Fibroblast of skin of left quadriceps (primary cell): ENCODE measurements at regions not wholly inside any gene's neighbourhood (a gene's known extent, or its start where the extent isn't known, plus 50 kb on each side); places are given as distances from the start of the nearest gene placed in this dataset.
"Not testable (repeated sequence)": the region's sequence is repeated elsewhere in the genome, so short reads cannot be mapped to it uniquely, and the experiment has no call there.

ENCODE experiments used
- DNase-seq, 2 experiments: peaks; one replicate each; pipeline ENCODE4 v3.0.0-alpha.2; 2013; ENCODE audit warnings: low read depth in 2 of 2

- no peak for DNase-seq
Observed at GRCh38 chr10:44278837-44279324, 106.0 kb downstream of the CXCL12 start.

- DNase-seq, result not testable (repeated sequence)
Observed at GRCh38 chr10:44268435-44268948, 116.4 kb downstream of the CXCL12 start.

- no peak for DNase-seq
Observed at GRCh38 chr10:44267007-44267406, 117.9 kb downstream of the CXCL12 start.

- peak in 1 of 2 experiments; percentile 26 for DNase-seq
Observed at GRCh38 chr10:44264244-44264643, 120.7 kb downstream of the CXCL12 start.

DNA sequence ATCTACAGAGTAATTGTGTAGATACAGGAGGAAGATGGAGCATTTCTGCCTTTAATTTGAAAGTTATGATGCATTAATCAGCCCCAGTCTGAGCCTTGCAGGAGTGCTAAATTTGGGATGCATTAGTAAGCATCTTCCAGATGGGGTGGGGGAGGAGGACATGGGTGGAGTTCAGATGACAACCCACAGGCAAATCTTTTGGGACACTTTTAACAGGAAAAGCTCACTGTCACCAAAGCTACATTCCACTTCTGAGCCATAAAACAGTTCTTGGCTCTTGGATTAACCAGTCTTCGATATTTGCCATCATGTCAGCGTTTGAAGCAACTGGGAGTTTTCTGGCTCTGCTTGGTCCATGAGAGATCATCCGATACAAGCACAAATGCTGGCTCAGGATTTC, 121.1 kb downstream of the CXCL12 start:
- peak in 1 of 2 experiments; percentile 15 for DNase-seq

DNA sequence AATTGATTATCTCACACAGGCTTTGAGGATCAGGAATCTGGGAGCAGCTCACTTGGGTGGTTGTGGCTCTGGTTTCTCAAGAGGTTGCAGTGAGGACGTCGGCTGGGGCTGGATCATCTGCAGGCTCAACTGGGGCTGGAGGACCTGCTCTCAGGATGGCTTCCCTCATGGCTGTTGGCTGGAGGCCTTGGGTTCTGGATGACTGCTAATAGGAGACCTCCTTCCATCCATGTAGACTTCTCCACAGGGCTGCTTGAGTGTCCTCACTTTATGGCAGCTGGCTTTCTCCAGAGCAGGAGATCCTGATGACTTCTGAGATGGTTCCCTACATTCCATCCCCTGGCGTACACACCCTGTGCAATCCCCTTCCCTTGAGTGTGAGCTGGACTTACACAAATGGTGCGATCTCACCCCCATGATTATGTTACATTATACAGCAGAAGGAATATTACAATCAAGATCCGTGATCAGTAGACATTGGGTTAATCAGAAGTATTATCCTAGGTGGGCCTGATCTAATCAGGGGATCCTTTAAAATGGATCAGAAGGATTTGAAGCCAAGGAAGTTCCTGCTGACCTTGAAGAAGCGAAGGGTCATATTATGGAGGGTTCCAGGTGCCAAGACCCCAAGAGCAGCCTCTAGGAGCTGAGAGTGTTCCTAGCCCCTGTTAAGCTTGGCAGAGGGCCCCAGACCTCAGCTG, 122.2 kb downstream of the CXCL12 start:
- no peak for DNase-seq

DNA sequence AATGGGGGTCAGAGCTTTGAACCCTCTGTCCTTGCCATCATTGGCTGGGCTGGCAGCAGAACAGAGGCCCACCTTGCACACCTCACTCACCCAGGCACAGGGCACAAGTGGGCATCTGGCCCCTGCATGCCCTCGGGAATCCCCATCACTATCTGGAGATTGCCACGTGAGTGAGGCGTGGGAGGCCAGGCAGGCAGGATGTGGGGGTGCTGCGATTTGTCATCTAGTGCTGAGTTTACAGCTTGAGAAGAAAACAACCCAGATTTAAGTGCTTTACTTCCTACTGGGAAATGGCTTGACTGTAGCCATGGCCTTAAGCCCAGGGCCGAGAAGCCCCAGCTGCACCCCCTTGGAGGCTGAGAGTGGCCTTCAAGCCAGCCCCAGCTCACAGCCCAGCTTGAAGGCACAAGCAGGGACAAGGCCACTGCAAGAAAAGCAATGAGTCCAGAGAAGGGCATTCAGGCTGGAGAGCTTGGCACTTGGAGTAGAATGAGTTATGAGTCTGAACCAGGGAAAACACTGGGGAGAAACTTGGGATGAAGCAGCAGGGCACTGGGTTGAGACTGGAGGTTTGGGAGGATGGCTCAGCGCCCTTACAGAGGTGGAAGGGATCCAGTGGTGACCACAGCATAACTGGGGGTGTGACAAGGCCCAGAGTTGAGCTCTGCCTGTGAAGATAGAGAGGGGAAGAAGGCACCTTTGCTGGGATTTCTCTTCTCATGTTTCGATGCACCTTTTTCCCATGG, 123.0 kb downstream of the CXCL12 start:
- no peak for DNase-seq

DNA sequence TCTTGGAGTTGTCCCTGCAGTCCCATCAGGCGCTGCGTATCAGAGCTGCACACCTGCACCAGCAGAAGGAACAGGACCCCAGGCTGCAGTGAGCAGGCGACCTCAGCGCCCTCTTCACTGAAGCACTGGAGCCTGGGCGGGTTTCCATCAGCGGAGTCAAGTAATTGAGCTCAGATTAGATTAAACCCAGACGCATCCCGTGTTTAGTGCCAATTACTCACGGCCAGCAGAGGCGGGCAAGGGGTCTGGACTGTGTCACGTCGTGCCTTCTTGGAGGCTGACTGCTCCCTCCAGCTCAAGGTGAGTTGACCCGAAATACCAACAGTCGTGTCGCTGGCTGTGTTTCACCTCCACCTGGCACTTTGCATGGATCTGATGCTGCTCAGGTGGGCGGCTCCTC, 123.6 kb downstream of the CXCL12 start:
- no peak for DNase-seq

GRCh38 chr10:44260286-44260928, 124.5 kb downstream of the CXCL12 start:
- no peak for DNase-seq

DNA sequence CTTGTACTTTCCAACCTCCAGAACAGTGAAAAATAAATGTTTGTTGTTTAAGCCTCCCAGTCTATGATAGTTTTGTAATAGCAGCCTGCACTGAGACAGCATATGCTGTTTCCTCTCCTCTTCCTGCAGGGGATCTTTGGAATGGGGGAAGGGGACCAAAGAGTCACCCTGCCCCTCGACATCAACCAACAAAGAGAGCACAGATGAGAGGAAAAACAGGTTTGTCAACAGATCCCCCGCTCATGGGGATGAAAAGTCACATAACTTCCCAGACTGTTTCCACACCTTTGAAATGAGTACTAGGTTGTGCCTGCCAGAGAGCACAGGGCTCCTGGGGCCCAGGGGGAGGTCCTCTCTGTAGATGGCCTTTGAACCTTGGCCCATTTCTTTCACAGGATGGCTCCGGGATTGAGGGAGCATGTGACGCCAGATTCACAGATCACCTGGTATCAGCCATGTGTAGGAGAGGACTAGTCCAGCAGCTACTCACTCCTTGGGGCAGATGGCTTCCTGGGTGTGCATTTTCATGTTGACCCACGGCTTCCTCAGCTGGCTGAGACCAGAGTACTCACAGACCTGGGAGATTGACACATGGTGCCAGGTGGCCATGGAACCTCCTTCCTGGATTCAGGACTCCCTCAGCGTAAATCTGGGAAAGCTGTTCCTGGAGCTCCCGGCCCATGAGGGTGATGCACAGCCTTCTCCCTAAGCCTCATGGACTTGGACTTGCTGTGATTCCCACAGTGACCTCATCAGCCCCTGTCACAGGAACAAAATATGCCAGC, 125.6 kb downstream of the CXCL12 start:
- DNase-seq, result no peak

- no peak for DNase-seq
Observed at GRCh38 chr10:44258460-44259089, 126.3 kb downstream of the CXCL12 start.

GRCh38 chr10:44258019-44258418, 126.9 kb downstream of the CXCL12 start:
- DNase-seq, result no peak

GRCh38 chr10:44253769-44254462, 131.0 kb downstream of the CXCL12 start:
- DNase-seq, result peak; percentile 93

DNA sequence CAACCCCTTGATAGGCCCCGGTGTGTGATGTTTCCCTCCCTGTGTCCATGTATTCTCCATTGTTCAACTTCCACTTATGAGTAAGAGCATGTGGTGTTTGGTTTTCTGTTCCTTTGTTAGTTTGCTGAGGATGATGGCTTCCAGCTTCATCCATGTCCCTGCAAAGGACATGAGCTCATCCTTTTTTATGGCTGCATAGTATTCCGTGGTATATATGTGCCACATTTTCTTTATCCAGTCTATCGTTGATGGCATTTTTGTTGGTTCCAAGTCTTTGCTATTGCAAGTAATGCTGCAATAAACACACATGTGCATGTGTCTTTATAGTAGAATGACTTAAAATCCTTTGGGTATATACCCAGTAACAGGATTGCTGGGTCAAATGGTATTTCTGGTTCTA, 132.3 kb downstream of the CXCL12 start:
- DNase-seq, result not testable (repeated sequence)

DNA sequence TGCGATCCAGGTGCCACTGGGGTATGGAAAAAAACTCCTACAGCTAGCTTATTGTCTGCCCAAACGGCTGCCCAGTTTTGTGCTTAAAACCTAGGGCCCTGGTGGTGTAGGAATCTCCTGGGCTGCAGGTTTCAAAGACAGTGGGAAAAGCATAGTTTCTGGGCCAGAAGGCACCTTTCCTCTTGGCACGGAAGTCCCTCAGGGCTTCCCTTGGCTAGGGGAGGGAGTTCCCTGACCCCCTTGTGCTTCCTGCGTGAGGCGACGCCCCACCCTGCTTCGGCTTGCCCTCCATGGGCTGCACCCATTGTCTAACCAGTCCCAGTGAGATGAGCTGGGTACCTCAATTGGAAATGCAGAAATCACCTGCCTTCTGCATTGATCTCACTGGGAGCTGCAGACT, 135.0 kb downstream of the CXCL12 start:
- not testable (repeated sequence) for DNase-seq

- no peak for DNase-seq
Observed at GRCh38 chr10:44249490-44249889, 135.4 kb downstream of the CXCL12 start.

DNA sequence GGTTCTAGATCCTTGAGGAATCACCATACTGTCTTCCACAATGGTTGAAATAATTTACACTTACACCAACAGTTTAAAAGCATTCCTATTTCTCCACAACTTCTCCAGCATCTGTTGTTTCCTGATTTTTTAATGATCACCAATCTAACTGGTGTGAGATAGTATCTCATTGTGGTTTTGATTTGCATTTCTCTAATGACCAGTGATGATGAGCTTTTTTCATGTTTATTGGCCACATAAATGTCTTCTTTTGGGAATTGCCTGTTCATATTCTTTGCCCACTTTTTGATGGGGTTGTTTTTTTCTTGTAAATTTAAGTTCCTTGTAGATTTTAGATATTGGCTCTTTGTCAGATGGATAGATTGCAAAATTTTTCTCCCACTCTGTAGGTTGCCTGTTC, 138.2 kb downstream of the CXCL12 start:
- DNase-seq, result not testable (repeated sequence)

GRCh38 chr10:44246287-44246686, 138.6 kb downstream of the CXCL12 start:
- DNase-seq, result not testable (repeated sequence)

- no peak for DNase-seq
Observed at GRCh38 chr10:44245601-44245938, 139.3 kb downstream of the CXCL12 start.

DNA sequence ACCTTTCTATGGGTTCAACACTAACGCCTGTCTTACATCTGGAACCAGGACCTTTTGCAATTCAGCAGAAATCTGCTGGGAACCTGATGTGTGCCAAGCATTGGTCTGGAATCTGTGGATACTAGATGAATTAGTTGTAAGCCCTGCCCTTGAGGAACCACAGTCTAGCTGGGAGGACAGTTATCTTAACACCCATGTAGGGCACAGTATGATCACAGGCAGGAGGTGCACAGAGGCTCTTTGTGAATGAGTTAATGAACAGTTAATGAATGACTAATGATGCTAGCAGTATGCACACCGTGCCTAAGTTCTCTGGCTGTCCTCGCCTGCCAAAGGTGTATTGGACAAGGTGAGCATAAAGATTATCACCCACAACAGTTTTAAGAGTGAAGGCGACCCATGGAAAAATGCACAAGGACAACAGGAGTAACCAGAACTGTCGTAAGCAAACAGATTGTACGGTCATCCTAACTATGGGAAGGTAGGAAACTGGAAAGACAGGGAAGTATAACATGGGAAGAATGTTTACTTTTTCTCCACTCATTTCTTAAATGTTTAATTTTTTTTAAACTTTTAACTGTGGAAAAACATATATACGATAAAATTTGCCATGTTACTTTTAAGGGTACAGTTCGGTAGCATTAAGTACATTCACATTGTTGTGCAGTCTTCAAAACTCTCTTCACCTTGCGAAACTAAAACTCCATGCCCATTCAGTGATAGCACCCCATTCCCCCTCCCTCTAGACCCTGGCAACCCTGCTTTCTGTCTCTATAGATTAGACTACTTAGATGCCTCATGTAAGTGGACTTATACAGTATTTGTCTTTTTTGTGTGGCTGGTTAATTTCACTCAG, 139.9 kb downstream of the CXCL12 start:
- no peak for DNase-seq
